ENCODE measurements at regions not wholly inside any gene's neighbourhood (a gene's known extent, or its start where the extent isn't known, plus 50 kb on each side); places are given as distances from the start of the nearest gene placed in this dataset.

DNA sequence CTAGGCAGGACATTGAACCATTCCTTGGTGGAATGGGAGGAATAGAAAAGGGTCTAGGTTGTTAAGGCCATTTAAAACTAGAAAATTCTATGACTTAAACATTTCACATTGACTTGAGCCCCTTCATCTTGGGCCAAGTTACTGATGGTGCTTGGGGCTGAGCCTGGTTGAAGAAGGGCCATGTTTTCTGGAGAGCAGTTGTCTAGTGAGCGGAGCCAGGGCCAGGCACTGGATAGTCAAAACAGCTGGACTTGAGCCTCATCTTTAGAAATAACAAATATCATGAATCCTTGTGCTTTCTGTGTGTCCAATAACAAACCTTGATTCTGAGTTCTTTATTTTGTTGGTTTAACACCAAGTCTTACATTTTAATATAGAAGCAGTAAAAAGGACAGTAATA is 134.6 kb upstream of the TCF21 start:
- no peak for DNase-seq (ENCODE audit: low read depth in 2 of 2)

DNA sequence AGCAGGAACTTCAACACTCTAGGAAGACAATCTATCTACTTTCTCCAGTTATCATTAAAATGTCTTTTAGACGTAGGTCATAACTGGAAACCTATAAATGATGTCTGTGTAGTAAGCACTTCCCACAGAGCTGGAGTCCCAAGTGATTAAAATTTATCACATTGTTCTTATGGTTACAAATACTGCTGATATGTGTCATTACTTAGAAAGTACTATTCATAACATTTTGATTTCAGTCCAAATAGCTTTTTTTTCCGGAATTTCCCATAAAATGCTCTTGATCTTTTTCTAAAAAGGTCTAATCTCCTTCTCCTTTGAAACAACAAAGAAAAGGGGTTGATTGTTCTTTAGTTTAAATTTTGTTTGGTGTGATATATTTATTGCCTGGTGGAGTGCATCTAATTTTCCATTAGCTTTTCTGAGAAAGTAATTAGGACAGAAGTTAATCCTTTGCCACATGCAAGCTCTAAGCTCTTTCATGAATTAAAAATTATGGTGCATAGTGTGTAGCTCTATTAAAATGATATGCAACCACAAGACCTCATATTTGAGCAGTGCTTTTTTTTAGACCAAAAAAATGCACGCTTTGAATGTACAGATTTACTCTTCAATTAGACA is 132.7 kb upstream of the TCF21 start:
- DNase-seq (ENCODE audit: low read depth in 2 of 2), result no peak

- no peak for DNase-seq (ENCODE audit: low read depth in 2 of 2)
Observed at GRCh38 chr6:133757335-133757734, 131.6 kb upstream of the TCF21 start.

GRCh38 chr6:133758815-133759335 is 130.0 kb upstream of the TCF21 start:
- DNase-seq (ENCODE audit: low read depth in 2 of 2), result no peak

GRCh38 chr6:133759524-133759923 is 129.4 kb upstream of the TCF21 start:
- no peak for DNase-seq (ENCODE audit: low read depth in 2 of 2)

- DNase-seq (ENCODE audit: low read depth in 2 of 2), result no peak
Observed at GRCh38 chr6:133761706-133762105, 127.2 kb upstream of the TCF21 start.

DNA sequence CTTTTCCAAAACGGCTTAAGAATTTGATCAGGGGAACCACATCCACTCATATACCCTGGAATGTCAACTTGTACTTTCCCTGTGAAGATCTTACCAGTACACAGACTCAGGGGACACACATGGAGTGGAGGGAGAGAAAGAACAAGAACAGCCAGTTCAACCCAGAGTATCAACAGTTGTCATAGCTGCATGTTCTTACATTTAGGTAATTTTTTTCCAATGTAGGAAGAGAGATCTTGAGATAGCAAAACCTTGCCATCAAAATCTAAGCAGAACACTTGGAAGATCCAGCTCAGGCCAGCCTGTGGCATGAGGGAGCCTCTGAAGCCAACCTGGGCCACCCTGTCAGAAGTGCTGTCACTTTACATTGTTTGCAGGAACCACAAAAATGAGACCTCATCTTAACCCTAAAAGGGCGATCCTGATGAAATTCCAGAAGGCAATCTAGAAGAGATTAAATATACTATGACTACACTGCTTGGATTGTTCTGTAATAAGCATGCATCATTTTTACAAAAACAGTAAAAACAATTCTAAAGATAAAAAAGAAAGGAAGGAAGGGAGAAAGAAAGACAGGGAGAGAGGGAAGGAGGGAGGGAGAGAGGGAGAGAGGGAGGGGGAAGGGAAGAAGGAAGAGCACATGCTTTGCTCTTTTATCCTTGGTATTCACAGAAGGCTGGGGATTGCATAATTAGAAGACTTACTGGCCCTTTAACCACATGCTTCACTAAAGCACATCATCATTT is 124.7 kb upstream of the TCF21 start:
- no peak for DNase-seq (ENCODE audit: low read depth in 2 of 2)

DNA sequence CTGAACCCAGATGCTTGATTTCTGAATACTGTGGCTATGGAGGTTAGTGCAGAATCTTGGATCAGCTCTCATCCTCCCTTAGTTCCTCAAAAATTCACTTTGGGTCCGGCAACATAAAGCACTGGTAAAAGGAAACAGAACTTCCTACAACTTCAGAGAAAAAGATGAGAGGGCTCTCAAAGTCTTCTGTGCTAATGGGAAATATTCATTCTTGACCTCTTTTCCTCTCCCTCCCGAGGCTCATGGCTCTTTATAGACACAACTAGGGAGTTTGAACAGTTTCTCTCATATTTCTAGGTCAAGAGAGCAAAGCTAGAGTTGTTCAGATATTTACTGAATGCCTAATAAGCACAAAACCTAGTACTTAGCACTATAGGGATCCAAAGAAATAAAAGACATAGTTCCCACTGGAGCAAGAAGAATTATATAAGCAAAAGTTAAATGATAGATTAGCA is 124.1 kb upstream of the TCF21 start:
- DNase-seq (ENCODE audit: low read depth in 2 of 2), result no peak

GRCh38 chr6:133767357-133767970 is 121.4 kb upstream of the TCF21 start:
- no peak for DNase-seq (ENCODE audit: low read depth in 2 of 2)

- DNase-seq (ENCODE audit: low read depth in 2 of 2), result no peak
Observed at GRCh38 chr6:133768656-133769295, 120.1 kb upstream of the TCF21 start.

DNA sequence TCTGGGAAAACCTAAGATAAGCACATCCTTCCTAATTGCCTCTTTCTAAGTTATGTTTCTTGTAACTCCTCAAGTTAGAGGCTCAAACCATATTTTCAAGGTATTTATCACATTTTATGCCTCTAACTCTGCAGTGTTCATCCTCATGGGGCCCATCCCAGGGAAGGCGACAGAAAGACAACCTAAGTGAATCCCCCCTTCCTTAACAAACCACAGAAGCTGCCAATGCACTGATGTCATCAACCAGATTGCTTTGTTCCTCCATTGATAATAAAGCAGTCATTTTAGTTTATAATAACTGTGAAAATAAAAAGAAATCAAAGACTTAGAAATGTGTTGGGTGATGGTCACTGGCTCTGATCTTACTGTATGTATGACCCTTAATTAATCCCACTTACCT is 119.5 kb upstream of the TCF21 start:
- DNase-seq (ENCODE audit: low read depth in 2 of 2), result no peak

DNA sequence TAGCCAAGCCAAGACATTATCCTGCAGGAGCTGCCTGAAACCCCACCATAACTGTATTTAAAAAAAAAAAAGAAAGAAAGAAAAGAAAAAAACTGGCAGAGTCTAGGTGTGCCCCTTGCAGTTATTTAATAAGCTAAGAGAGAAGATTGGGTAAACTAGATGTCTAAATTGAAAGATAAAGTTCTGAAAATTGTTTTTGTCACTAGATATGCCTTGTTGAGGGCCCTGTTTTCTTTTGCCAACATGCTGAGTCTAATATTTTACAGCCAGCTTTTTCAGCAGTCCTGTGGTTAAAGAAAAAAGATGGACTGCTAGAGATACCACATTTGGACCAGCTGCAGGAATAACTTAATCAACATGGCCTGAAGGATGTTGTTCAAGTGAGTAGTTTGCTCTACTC is 116.3 kb upstream of the TCF21 start:
- DNase-seq (ENCODE audit: low read depth in 2 of 2), result no peak

- DNase-seq (ENCODE audit: low read depth in 2 of 2), result no peak
Observed at GRCh38 chr6:133773776-133774175, 115.1 kb upstream of the TCF21 start.

- no peak for DNase-seq (ENCODE audit: low read depth in 2 of 2)
Observed at GRCh38 chr6:133774356-133774755, 114.6 kb upstream of the TCF21 start.

DNA sequence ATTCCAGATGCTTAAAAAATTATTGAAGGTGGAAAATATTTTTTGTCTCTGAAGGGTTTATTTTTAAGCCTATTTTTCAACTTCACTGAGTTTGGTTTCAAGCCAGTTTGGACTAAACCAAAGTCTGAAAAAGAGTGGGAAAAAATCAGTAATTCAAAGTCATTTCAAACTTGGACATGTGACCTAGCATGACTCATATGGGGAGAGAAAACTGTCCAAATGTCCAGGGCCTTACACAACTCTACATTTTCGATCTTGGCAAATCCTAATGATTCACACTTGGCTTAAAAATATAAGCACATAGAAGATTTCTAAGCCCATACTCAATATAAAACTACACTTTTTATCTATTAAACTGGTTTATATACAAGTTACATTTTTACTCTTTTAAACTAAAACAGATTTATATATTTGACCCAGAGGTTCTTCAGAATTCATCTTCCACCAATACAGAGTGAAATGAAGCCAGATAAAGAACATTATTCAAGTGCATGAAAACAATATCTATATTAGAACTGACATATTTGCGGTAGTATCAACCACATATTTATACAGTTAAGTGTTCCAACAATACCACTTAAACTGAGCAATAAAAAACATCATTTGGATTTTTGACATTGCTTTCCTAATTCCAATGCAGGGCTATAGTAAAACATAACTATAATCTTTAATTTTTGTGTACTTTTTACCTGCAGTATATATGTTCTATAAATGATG is 110.3 kb upstream of the TCF21 start:
- no peak for DNase-seq (ENCODE audit: low read depth in 2 of 2)

GRCh38 chr6:133779916-133780695 is 108.8 kb upstream of the TCF21 start:
- DNase-seq (ENCODE audit: low read depth in 2 of 2), result no peak

- no peak for DNase-seq (ENCODE audit: low read depth in 2 of 2)
Observed at GRCh38 chr6:133786016-133786415, 102.9 kb upstream of the TCF21 start.

- DNase-seq (ENCODE audit: low read depth in 2 of 2), result no peak
Observed at GRCh38 chr6:133787122-133787521, 101.8 kb upstream of the TCF21 start.

DNA sequence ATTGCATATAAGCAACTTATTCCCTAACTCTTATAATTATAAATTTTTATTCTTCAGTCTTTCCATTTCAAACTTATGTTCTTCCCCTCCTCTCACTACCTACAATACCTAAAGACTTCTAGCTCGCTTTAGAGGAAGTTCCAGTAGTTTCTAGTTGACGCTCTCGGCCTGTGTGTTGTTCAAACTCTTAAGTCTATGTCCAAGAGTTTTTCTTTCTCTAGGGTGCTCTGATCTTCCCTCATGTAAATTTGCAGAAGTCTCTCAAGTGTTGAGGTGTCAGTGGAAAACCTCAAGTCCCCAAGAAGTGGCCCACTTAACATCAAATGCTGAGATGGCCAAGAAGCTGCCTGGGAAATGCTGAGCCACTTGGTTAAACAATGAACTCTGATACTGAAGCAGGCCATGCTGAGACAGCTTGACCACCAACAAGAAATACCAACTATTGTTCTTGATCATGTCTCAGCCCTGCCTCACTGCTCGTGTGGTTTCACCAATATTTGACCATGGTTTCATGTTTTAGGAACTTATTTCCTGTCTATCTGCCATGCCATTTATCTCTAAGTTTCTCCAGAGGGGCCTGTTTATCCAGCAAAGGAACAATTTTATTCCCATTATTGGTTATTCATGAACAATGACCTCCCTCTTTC is 100.9 kb upstream of the TCF21 start:
- DNase-seq (ENCODE audit: low read depth in 2 of 2), result no peak

DNA sequence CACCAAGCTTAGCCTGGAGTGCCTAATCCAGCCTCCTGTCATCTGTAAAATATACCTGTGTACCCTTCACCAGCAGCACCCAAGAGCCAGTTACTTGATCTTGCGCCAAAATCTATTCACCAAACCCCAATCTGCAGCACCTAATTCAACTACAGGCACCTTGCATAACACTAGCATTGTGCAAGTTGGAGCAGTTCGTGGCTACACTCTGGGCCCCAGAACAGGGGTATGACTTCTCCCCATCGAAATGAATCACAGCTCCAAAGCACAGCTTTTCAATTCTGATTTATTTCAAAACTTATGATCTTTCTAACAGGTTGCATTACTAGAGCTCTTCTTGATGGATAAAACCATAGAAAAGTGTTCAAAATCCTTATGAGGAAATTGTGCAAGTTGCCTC is 100.4 kb upstream of the TCF21 start:
- DNase-seq (ENCODE audit: low read depth in 2 of 2), result no peak

Measured in stimulated activated CD8-positive, alpha-beta memory T cell treated with anti-CD3 and anti-CD28 coated beads, Interleukin-2, amount 100 ng/mL, for 1 hour (primary cell).